Hypothalamus (tissue), 51 donors: ENCODE measurements at regions not wholly inside any gene's neighbourhood (a gene's known extent, or its start where the extent isn't known, plus 50 kb on each side); places are given as distances from the start of the nearest gene placed in this dataset.
"Not testable (repeated sequence)": the region's sequence is repeated elsewhere in the genome, so short reads cannot be mapped to it uniquely, and the experiment has no call there.

Experiments used
- DNase-seq, 51 donors: peaks; one replicate each; lab custom pipeline; 2025; lab: John Stamatoyannopoulos, UW

- no peak for DNase-seq
These were observed 159.5 kb upstream of the POT1 start for GRCh38 chr7:125089171-125089570.

- no peak for DNase-seq
These were observed 158.9 kb upstream of the POT1 start for GRCh38 chr7:125088555-125088954.

- no peak for DNase-seq
These were observed 155.5 kb upstream of the POT1 start for GRCh38 chr7:125085084-125085483.

- no peak for DNase-seq
These were observed 154.6 kb upstream of the POT1 start for GRCh38 chr7:125084196-125084595.

- no peak for DNase-seq
These were observed 144.5 kb upstream of the POT1 start for GRCh38 chr7:125074141-125074540.

GRCh38 chr7:125065546-125065945, 135.9 kb upstream of the POT1 start:
- no peak for DNase-seq

- DNase-seq = no peak
These were observed 135.4 kb upstream of the POT1 start for GRCh38 chr7:125065001-125065400.

- peak in 2 of 51 donors; percentile 5 to 39 for DNase-seq
These were observed 132.3 kb upstream of the POT1 start for GRCh38 chr7:125061776-125062397.

- not testable (repeated sequence) for DNase-seq
These were observed 131.6 kb upstream of the POT1 start for GRCh38 chr7:125061083-125061745.

- DNase-seq = no peak
These were observed 130.3 kb upstream of the POT1 start for GRCh38 chr7:125059861-125060456.

- no peak for DNase-seq
These were observed 128.3 kb upstream of the POT1 start for GRCh38 chr7:125057963-125058362.

- DNase-seq = no peak
These were observed 125.8 kb upstream of the POT1 start for GRCh38 chr7:125055376-125055775.

GRCh38 chr7:125046767-125047166, 117.1 kb upstream of the POT1 start:
- no peak for DNase-seq

GRCh38 chr7:125033506-125033905, 103.9 kb upstream of the POT1 start:
- no peak for DNase-seq

- DNase-seq = no peak
These were observed 103.3 kb upstream of the POT1 start for GRCh38 chr7:125032943-125033342.

GRCh38 chr7:125030756-125031387, 101.2 kb upstream of the POT1 start:
- no peak for DNase-seq

GRCh38 chr7:125025620-125026019, 96.0 kb upstream of the POT1 start:
- DNase-seq = no peak

- DNase-seq = no peak
These were observed 91.2 kb upstream of the POT1 start for GRCh38 chr7:125020801-125021200.

- DNase-seq = no peak
These were observed 80.9 kb upstream of the POT1 start for GRCh38 chr7:125010540-125010939.

- DNase-seq = no peak
These were observed 67.2 kb upstream of the POT1 start for GRCh38 chr7:124996778-124997177.

GRCh38 chr7:124992851-124993562, 63.4 kb upstream of the POT1 start:
- no peak for DNase-seq
